ENCODE measurements at regions not wholly inside any gene's neighbourhood (a gene's known extent, or its start where the extent isn't known, plus 50 kb on each side); places are given as distances from the start of the nearest gene placed in this dataset.
"Not testable (repeated sequence)": the region's sequence is repeated elsewhere in the genome, so short reads cannot be mapped to it uniquely, and the experiment has no call there.

DNA sequence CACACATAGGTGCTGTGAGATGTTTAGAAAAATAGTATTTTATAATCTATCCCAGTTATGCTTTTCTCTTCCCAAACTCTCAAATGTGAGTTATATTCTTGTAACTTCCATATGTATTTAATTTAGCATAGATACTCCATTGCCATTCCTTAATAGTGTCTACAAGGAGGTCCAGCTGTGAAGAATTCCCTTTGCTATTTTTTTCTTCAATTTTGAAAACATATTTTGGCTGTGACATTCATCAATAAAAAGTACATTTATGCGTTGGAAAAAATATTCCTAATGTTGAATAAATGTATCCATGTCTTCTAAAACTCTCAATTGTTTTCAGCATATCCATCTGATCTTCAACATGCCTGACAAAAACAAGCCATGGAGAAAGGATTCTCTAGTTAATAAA, 1402.0 kb upstream of the SEL1L start:
- Histone ChIP-seq H3K27ac (ENCODE audit: low read length) (no peak overlapping the region), H3K9me3 (no peaks in the 10 kb centered on the region), H3K36me3 (ENCODE audit: control insufficient read depth in 2 of 2, extremely low read depth in 1 of 2, insufficient read depth in 1 of 2, low read length in 1 of 2) (no peaks in the 10 kb centered on the region), H3K4me1 (ENCODE audit: control insufficient read depth in 1 of 2, extremely low read depth in 1 of 2, insufficient read depth in 2 of 2, low read length in 2 of 2) (no peaks in the 10 kb centered on the region), H3K27me3 (replicated peaks in 1 of 2; ENCODE audit: control insufficient read depth in 2 of 2, extremely low read depth in 1 of 2, insufficient read depth in 2 of 2, low read length in 1 of 2) (no peaks in the 10 kb centered on the region), H3K4me3 (ENCODE audit: control insufficient read depth in 1 of 2, extremely low read depth in 1 of 2, low read length in 1 of 2) (no peak overlapping the region)
- ChIA-PET CTCF (interaction anchor here in 1 of 2 donors (0.7 kb wide), 1 partner anchor 182 kb away, joined by 3 read pairs; no protein-coding TSS in a partner anchor), POLR2A (no interaction called here)
- Mint-ChIP-seq H3K9me3 (peaks cover 4 to 20% (median 20%) of the 10 kb centered on the region in 3 donors), H3K4me1 (no peaks in the 10 kb centered on the region), H3K4me3 (no peak overlapping the region), H3K36me3 (no peaks in the 10 kb centered on the region), H3K27ac (no peak overlapping the region), H3K27me3 (no peaks in the 10 kb centered on the region)
- ATAC-seq (replicated peaks in 1 of 4) (no peak), DNase-seq (no peak)
- WGBS (ENCODE audit: insufficient coverage): no CpG with 5 or more reads among the region's 1 CpG

DNA sequence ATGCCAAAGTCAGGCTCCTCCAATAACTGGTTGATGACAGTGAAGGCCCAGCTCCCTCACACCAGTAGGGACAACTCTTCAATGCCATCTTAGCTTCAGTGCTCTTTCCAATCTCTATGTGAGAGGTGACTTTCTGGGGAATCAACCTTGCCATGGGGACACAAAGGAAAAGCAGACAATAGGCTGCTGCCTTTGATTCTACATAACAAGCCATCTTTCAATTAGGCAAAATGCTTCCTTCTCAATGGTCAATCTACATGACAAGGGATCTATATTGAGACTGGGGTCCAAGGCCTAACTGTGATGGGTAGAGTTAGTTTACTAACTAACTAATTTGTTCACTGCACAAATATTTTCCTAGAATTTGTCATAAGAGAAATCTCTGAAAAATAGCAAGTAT, 1417.5 kb upstream of the SEL1L start:
- no peaks in the 10 kb centered on the region for H3K27me3 Mint-ChIP-seq
- Histone ChIP-seq H3K4me3 (ENCODE audit: control insufficient read depth in 1 of 2, extremely low read depth in 1 of 2, low read length in 1 of 2) (no peak overlapping the region), H3K27me3 (replicated peaks in 1 of 2; ENCODE audit: control insufficient read depth in 2 of 2, extremely low read depth in 1 of 2, insufficient read depth in 2 of 2, low read length in 1 of 2) (no peaks in the 10 kb centered on the region), H3K9me3 (peaks cover 2% of the 10 kb centered on the region), H3K36me3 (ENCODE audit: control insufficient read depth in 2 of 2, extremely low read depth in 1 of 2, insufficient read depth in 1 of 2, low read length in 1 of 2) (no peaks in the 10 kb centered on the region), H3K4me1 (ENCODE audit: control insufficient read depth in 1 of 2, extremely low read depth in 1 of 2, insufficient read depth in 2 of 2, low read length in 2 of 2) (no peaks in the 10 kb centered on the region), H3K27ac (ENCODE audit: low read length) (no peak overlapping the region)
- POLR2A ChIA-PET: no interaction called here
- no peak overlapping the region for H3K4me3 Mint-ChIP-seq
- DNase-seq: no peak
- CTCF ChIA-PET: no interaction called here
- no peaks in the 10 kb centered on the region for H3K36me3 Mint-ChIP-seq
- ATAC-seq (replicated peaks in 1 of 4): no peak
- H3K9me3 Mint-ChIP-seq: peaks cover 14 to 27% (median 23%) of the 10 kb centered on the region in 3 donors
- H3K27ac Mint-ChIP-seq: no peak overlapping the region
- no peaks in the 10 kb centered on the region for H3K4me1 Mint-ChIP-seq

DNA sequence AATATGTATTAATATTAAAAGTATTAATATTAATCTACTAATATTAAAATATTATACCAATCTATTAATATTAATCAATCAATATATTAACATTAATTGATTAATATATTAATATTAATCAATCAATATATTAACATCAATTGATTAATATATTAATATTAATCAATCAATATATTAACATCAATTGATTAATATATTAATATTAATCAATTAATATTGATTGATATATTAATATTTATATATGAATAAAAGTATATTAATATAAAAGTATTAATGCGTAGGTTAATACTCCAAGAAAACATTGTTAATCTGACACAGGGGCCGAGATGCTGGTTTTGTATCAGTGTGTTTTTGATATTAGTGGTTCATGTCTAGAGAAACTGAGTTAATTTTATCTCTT, 1430.1 kb upstream of the SEL1L start:
- Mint-ChIP-seq H3K4me1 (no peaks in the 10 kb centered on the region), H3K9me3 (peaks cover 14 to 15% (median 15%) of the 10 kb centered on the region in 3 donors), H3K4me3 (no peak overlapping the region), H3K27me3 (no peaks in the 10 kb centered on the region), H3K36me3 (no peaks in the 10 kb centered on the region), H3K27ac (no peak overlapping the region)
- CTCF ChIA-PET: no interaction called here
- Histone ChIP-seq H3K36me3 (ENCODE audit: control insufficient read depth in 2 of 2, extremely low read depth in 1 of 2, insufficient read depth in 1 of 2, low read length in 1 of 2) (no peaks in the 10 kb centered on the region), H3K4me1 (ENCODE audit: control insufficient read depth in 1 of 2, extremely low read depth in 1 of 2, insufficient read depth in 2 of 2, low read length in 2 of 2) (no peaks in the 10 kb centered on the region), H3K9me3 (no peaks in the 10 kb centered on the region), H3K27me3 (replicated peaks in 1 of 2; ENCODE audit: control insufficient read depth in 2 of 2, extremely low read depth in 1 of 2, insufficient read depth in 2 of 2, low read length in 1 of 2) (no peaks in the 10 kb centered on the region), H3K4me3 (ENCODE audit: control insufficient read depth in 1 of 2, extremely low read depth in 1 of 2, low read length in 1 of 2) (no peak overlapping the region), H3K27ac (ENCODE audit: low read length) (no peak overlapping the region)
- ATAC-seq (replicated peaks in 1 of 4) (no peak), DNase-seq (no peak)
- WGBS (ENCODE audit: insufficient coverage): no CpG with 5 or more reads among the region's 2 CpGs
- POLR2A ChIA-PET: no interaction called here

DNA sequence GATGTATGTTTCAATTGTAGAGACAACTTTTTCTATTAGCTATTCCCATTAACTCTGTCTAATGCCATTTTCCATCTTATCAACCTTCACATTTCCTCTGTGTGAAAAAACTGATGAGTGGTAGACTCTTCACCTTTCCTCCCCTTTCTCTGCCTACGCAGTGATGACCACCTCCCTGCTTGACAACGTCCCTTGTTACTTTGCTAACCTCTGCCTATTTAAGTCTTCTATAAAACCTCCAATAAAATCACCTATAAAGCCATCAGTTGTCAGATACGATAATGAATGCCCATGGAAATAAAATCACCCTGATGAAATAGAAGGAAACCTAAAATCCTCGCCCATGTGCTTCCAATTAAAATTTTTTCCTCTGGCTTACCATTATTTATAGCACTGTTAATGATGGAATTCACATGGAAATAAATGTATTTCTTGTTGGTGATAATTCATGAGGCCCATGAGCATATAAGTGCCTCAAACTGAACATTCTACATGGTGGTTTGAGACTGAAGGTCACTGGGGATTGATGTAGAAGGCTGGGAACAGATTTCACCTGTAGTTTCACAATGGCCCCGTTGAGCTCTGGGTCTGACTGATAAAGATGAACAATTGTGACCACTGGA, 1454.0 kb upstream of the SEL1L start:
- Mint-ChIP-seq H3K36me3 (no peaks in the 10 kb centered on the region), H3K27me3 (no peaks in the 10 kb centered on the region), H3K9me3 (peaks cover 0 to 21% (median 8%) of the 10 kb centered on the region in 3 donors), H3K27ac (no peak overlapping the region), H3K4me3 (no peak overlapping the region), H3K4me1 (no peaks in the 10 kb centered on the region)
- Histone ChIP-seq H3K27ac (ENCODE audit: low read length) (no peak overlapping the region), H3K4me1 (ENCODE audit: control insufficient read depth in 1 of 2, extremely low read depth in 1 of 2, insufficient read depth in 2 of 2, low read length in 2 of 2) (no peaks in the 10 kb centered on the region), H3K4me3 (ENCODE audit: control insufficient read depth in 1 of 2, extremely low read depth in 1 of 2, low read length in 1 of 2) (no peak overlapping the region), H3K9me3 (no peaks in the 10 kb centered on the region), H3K27me3 (replicated peaks in 1 of 2; ENCODE audit: control insufficient read depth in 2 of 2, extremely low read depth in 1 of 2, insufficient read depth in 2 of 2, low read length in 1 of 2) (no peaks in the 10 kb centered on the region), H3K36me3 (ENCODE audit: control insufficient read depth in 2 of 2, extremely low read depth in 1 of 2, insufficient read depth in 1 of 2, low read length in 1 of 2) (no peaks in the 10 kb centered on the region)
- DNase-seq: no peak
- ChIA-PET CTCF (no interaction called here), POLR2A (no interaction called here)
- no peak for ATAC-seq (replicated peaks in 1 of 4)
- no CpG with 5 or more reads among the region's 5 CpGs for WGBS (ENCODE audit: insufficient coverage)

DNA sequence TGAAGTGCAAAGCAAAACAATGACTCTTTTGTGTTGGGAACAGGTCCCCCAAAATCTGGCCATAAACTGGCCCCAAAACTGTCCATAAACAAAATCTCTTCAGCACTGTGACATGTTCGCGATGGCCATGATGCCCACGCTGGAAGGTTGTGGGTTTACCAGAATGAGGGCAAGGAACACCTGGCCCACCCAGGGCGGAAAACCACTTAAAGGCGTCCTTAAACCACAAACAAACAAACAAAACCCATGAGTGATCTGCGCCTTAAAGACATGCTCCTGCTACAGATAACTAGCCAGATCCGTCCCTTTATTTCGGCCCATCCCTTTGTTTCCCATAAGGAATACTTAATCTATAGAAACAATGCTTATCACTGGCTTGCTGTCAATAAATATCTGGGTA, 1460.9 kb upstream of the SEL1L start:
- POLR2A ChIA-PET: not testable (repeated sequence)

DNA sequence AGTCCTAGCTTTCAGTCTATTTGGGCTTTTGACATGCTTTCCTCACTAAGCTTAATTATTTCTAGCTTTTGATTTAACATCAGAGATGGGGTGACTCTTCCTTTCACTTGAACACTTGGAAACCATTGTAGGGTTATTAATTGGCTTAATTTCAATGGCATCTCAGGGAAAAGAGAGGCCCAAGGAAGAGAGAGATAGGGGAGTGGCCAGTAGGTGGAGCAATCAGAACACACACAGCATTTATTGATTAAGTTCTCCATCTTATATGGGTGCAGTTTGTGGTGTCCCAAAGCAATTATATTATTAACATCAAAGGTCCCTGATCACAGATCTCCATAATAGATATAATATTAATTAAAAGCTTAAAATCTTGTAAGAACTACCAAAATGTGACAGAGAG, 1466.1 kb upstream of the SEL1L start:
- Mint-ChIP-seq H3K4me1 (no peaks in the 10 kb centered on the region), H3K27me3 (no peaks in the 10 kb centered on the region), H3K36me3 (no peaks in the 10 kb centered on the region), H3K27ac (no peak overlapping the region), H3K9me3 (peaks cover 3 to 18% (median 11%) of the 10 kb centered on the region in 3 donors), H3K4me3 (no peak overlapping the region)
- H3K4me1 ChIP-seq (ENCODE audit: control insufficient read depth in 1 of 2, extremely low read depth in 1 of 2, insufficient read depth in 2 of 2, low read length in 2 of 2): no peaks in the 10 kb centered on the region
- CTCF ChIA-PET: interaction anchor here in 1 of 2 donors (0.6 kb wide), 1 partner anchor 294 kb away, joined by 4 read pairs; no protein-coding TSS in a partner anchor
- DNase-seq (no peak), ATAC-seq (replicated peaks in 1 of 4) (no peak)
- H3K9me3 ChIP-seq: no peaks in the 10 kb centered on the region
- H3K27me3 ChIP-seq (replicated peaks in 1 of 2; ENCODE audit: control insufficient read depth in 2 of 2, extremely low read depth in 1 of 2, insufficient read depth in 2 of 2, low read length in 1 of 2): no peaks in the 10 kb centered on the region
- H3K36me3 ChIP-seq (ENCODE audit: control insufficient read depth in 2 of 2, extremely low read depth in 1 of 2, insufficient read depth in 1 of 2, low read length in 1 of 2): no peaks in the 10 kb centered on the region
- H3K27ac ChIP-seq (ENCODE audit: low read length): no peak overlapping the region
- no peak overlapping the region for H3K4me3 ChIP-seq (ENCODE audit: control insufficient read depth in 1 of 2, extremely low read depth in 1 of 2, low read length in 1 of 2)
- POLR2A ChIA-PET: interaction anchor here in 1 of 2 donors (0.7 kb wide), 1 partner anchor 18 kb away, joined by 3 read pairs; no protein-coding TSS in a partner anchor

More for the DNA sequence above, 1460.9 kb upstream of the SEL1L start:
- peaks cover under 1 to 16% (median 15%) of the 10 kb centered on the region in 3 donors for H3K9me3 Mint-ChIP-seq
- H3K4me3 ChIP-seq (ENCODE audit: control insufficient read depth in 1 of 2, extremely low read depth in 1 of 2, low read length in 1 of 2); ATAC-seq (replicated peaks in 1 of 4); H3K4me1 Mint-ChIP-seq; H3K27me3 Mint-ChIP-seq; H3K27ac Mint-ChIP-seq; H3K4me1 ChIP-seq (ENCODE audit: control insufficient read depth in 1 of 2, extremely low read depth in 1 of 2, insufficient read depth in 2 of 2, low read length in 2 of 2); H3K4me3 Mint-ChIP-seq; H3K9me3 ChIP-seq; H3K27ac ChIP-seq (ENCODE audit: low read length); H3K27me3 ChIP-seq (replicated peaks in 1 of 2; ENCODE audit: control insufficient read depth in 2 of 2, extremely low read depth in 1 of 2, insufficient read depth in 2 of 2, low read length in 1 of 2); H3K36me3 Mint-ChIP-seq; H3K36me3 ChIP-seq (ENCODE audit: control insufficient read depth in 2 of 2, extremely low read depth in 1 of 2, insufficient read depth in 1 of 2, low read length in 1 of 2); DNase-seq; CTCF ChIA-PET: not testable (repeated sequence)
- WGBS (ENCODE audit: insufficient coverage): 90% methylated on average over 7 of the region's 8 CpGs
